IgD-negative memory B cell (primary cell): ENCODE measurements at regions not wholly inside any gene's neighbourhood (a gene's known extent, or its start where the extent isn't known, plus 50 kb on each side); places are given as distances from the start of the nearest gene placed in this dataset.

ENCODE experiments used
- H3K27ac Mint-ChIP-seq, 3 donors: one replicate each; pipeline ENCODE4 v1.8.0; 2020 to 2022; ENCODE audit warnings: mild to moderate bottlenecking in 3 of 3, mixed read lengths in 3 of 3, moderate library complexity in 1 of 3
- H3K27me3 Mint-ChIP-seq: one replicate; pipeline ENCODE4 v1.8.0; 2021; ENCODE audit warnings: mixed read lengths
- H3K36me3 Mint-ChIP-seq: one replicate; pipeline ENCODE4 v1.8.0; 2020; ENCODE audit warnings: mild to moderate bottlenecking, mixed read lengths
- H3K4me1 Mint-ChIP-seq, 3 donors: one replicate each; pipeline ENCODE4 v1.8.0; 2020 to 2022; ENCODE audit warnings: mixed read lengths in 3 of 3, mild to moderate bottlenecking in 1 of 3
- H3K4me3 Mint-ChIP-seq, 4 donors: one replicate each; pipeline ENCODE4 v1.8.0; 2020 to 2022; ENCODE audit warnings: mild to moderate bottlenecking in 4 of 4, mixed read lengths in 4 of 4, moderate library complexity in 3 of 4
- H3K9me3 Mint-ChIP-seq, 3 donors: one replicate each; pipeline ENCODE4 v1.8.0; 2020 to 2021; ENCODE audit warnings: mixed read lengths in 3 of 3, mild to moderate bottlenecking in 1 of 3

DNA sequence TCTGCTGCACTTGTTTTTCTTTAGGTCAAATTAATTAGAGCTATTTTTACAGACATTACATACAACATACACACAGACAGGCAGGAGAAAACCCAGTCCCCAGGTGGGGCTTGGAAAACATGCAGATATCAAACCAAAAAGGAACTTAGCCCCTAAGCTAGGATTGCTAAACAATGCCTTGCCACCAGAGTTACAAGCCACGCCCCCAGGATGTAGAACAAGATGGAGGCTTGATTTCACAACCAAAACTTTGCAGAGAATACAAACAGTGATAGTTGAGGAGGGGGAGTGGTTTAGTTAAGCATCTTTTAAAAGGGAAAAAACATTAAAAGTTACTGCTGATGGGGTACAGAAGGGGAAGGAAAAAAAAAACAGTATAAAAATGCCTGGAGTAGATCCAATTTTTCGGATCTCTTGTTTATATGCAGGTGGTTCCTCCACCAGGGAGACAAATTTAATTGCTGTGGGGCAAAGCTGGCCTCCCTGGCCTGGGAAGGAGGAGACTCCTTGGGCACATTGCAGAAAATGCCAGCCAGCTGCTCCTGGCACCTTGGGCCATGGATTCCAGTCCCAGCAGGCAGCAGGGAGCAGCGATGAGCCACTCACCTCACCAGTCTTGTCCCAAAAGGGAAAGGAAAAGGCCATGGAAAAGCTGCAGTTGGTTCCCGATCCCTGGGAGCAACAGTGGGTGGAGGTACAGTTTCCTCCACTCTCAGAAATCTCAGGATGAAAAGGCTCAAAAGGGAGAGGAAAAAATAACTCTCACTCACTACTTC, 348.4 kb upstream of the REG3G start:
- no peaks in the 10 kb centered on the region for H3K36me3 Mint-ChIP-seq
- H3K27ac Mint-ChIP-seq, result no peak overlapping the region
- H3K4me3 Mint-ChIP-seq, result no peak overlapping the region
- no peaks in the 10 kb centered on the region for H3K9me3 Mint-ChIP-seq
- no peaks in the 10 kb centered on the region for H3K4me1 Mint-ChIP-seq
- no peaks in the 10 kb centered on the region for H3K27me3 Mint-ChIP-seq

DNA sequence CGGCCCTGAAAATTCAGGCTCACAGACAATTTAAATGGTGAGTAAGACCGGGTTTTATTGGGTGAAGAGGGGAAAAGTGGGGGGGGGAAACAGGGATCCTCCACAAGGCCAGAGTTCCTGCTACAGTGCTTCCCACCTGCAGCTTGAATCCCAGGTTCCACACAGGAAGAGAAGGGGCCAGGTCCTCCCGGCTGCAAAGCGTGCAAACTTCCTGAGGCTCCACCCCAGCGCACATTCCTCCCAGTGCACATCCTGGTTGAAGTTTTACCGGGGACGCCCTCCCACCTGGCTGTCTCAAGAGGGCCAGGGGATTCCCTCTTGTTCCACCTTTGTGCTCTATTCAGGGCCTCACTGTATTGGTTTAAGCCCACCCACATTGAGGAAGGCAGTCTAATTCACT, 347.7 kb upstream of the REG3G start:
- Mint-ChIP-seq H3K4me3 (no peak overlapping the region), H3K4me1 (no peaks in the 10 kb centered on the region), H3K36me3 (no peaks in the 10 kb centered on the region), H3K9me3 (no peaks in the 10 kb centered on the region), H3K27ac (no peak overlapping the region), H3K27me3 (no peaks in the 10 kb centered on the region)

DNA sequence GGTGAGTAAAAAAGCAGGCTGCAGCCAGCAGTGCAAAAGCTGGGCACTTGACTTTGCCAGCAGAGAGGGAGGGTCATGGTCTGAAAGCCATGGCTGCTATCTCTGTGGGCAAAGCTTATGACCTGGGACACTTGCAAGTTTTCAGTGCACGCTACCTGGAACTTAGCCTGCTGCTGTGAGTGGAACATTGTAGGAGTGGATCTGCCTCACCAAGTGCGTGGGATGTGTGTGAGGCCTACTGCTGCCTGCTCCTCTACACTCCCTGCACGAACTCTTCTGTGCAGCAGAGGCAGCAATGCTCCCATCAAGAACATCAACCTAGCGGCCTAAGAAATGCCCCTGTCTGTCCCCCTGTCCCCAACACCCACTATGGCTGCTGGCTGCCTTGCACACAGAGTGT, 344.1 kb upstream of the REG3G start:
- no peak overlapping the region for H3K4me3 Mint-ChIP-seq
- no peaks in the 10 kb centered on the region for H3K36me3 Mint-ChIP-seq
- H3K9me3 Mint-ChIP-seq, result peaks cover 3 to 7% (median 4%) of the 10 kb centered on the region in 3 donors
- no peak overlapping the region for H3K27ac Mint-ChIP-seq
- no peaks in the 10 kb centered on the region for H3K27me3 Mint-ChIP-seq
- H3K4me1 Mint-ChIP-seq, result no peaks in the 10 kb centered on the region

DNA sequence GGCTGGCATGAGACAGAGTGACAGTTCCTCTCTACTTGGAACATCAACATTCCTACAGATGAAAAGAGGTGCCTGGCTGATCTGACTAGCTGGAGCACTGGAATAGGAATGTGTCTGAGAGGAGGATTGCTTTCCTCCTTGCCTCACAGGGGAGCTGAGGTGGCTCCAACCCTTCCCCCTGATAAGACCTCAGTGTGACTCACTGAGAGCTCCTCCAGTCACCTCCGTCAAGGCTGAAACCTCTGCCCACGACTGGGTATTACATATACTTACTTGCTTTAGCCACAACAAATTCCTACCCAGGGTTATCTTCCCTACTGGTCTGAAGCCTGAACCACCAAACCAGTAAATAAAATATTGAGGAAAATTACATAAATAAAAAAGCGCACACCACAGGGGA, 342.7 kb upstream of the REG3G start:
- Mint-ChIP-seq H3K36me3 (no peaks in the 10 kb centered on the region), H3K9me3 (peaks cover 6 to 9% (median 7%) of the 10 kb centered on the region in 3 donors), H3K4me1 (no peaks in the 10 kb centered on the region), H3K4me3 (no peak overlapping the region), H3K27me3 (no peaks in the 10 kb centered on the region), H3K27ac (no peak overlapping the region)

DNA sequence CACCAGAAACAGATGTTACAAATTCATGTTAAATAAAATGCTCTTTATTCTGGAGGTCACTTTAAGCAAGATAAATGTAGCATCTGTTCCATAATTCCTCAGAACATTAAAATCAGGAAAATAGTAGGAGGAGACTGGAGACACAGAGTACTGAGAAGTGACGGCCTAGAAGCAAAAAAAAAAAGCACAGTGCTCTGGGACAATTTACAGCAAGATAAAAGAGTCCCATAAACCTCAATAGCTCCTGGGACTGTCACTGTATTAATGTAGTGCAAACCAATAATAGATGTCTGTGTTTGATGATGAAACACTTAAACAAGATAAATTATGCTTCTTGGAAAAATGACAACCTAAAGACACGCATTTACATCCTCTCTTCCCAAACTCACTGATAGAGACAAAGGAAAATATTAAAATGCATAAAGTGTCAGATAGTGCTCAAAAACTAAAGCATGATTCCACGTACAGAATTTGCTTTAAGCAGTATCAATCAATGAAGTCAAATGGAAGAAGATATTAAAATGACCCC, 338.8 kb upstream of the REG3G start:
- Mint-ChIP-seq H3K4me3 (no peak overlapping the region), H3K36me3 (no peaks in the 10 kb centered on the region), H3K27me3 (no peaks in the 10 kb centered on the region), H3K4me1 (no peaks in the 10 kb centered on the region), H3K9me3 (peaks cover 6 to 13% (median 8%) of the 10 kb centered on the region in 3 donors), H3K27ac (no peak overlapping the region)

DNA sequence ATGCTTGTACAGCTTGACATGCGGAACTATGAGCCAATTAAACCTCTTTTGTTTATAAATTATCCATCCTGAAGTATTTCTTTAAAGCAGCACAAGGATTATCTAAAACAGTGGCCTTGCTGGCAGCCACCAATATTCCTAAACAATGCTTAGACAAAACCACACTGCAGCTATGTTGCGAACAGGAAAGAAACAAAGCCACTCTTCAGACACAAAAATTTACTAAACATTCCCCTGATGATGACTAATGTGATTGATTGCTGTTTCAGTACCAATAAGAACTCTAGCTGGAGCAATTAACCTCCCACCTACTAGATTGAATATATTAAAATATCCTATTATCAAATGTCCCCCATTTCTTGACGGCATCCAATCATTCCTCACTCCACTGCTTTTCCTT, 325.8 kb upstream of the REG3G start:
- H3K27ac Mint-ChIP-seq, result no peak overlapping the region
- no peak overlapping the region for H3K4me3 Mint-ChIP-seq
- peaks cover 0 to 3% (median 2%) of the 10 kb centered on the region in 3 donors for H3K9me3 Mint-ChIP-seq
- H3K27me3 Mint-ChIP-seq, result no peaks in the 10 kb centered on the region
- H3K4me1 Mint-ChIP-seq, result no peaks in the 10 kb centered on the region
- H3K36me3 Mint-ChIP-seq, result no peaks in the 10 kb centered on the region

DNA sequence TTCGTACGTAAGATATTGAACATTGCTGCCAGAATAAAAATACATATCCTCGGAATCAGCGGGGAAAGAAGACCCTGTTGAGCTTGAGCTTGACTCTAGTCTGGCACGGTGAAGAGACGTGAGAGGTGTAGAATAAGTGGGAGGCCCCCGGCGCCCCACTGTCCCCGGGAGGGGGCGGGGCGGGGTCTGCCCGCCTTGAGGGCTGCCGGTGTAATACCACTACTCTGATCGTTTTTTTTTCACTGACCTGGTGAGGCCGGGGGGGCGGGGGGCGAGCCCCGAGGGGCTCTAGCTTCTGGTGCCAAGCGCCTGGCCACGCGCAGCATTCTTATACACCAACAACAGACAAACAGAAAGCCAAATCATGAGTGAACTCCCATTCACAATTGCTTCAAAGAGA, 324.0 kb upstream of the REG3G start:
- Mint-ChIP-seq H3K27me3 (no peaks in the 10 kb centered on the region), H3K4me3 (no peak overlapping the region), H3K36me3 (no peaks in the 10 kb centered on the region), H3K4me1 (no peaks in the 10 kb centered on the region), H3K9me3 (peaks cover 0 to 4% (median 3%) of the 10 kb centered on the region in 3 donors), H3K27ac (no peak overlapping the region)

DNA sequence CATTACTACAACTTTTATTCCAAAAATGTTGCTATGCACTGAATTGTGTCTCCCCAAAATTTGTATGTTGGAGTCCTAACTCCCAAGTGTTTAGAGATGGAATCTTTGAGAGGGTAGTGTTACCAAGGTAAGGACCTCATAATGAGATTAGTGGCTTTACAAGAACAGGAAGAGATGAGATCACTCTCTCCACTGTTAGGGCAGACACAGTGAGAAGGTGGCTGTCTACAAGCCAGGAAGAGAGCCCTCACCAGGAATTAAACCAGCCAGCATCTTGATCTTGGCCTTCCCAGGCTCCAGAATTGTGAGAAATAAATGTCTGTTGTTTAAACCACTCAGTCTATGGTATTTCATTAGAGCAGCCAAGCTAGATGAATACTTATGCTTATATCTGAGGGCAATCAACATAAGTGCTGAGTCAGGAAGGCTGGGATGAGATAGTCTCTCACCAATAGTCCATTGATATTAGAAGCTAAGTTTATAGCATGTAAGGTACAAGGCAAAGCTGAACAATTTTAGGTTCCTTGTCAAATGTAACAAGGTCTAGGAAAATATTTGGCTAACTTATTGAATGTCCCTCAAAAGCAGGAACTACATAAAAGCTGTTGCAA, 317.6 kb upstream of the REG3G start:
- no peak overlapping the region for H3K27ac Mint-ChIP-seq
- H3K9me3 Mint-ChIP-seq, result peaks cover 0 to 5% (median 0%) of the 10 kb centered on the region in 3 donors
- H3K4me1 Mint-ChIP-seq, result no peaks in the 10 kb centered on the region
- no peaks in the 10 kb centered on the region for H3K27me3 Mint-ChIP-seq
- no peaks in the 10 kb centered on the region for H3K36me3 Mint-ChIP-seq
- no peak overlapping the region for H3K4me3 Mint-ChIP-seq

DNA sequence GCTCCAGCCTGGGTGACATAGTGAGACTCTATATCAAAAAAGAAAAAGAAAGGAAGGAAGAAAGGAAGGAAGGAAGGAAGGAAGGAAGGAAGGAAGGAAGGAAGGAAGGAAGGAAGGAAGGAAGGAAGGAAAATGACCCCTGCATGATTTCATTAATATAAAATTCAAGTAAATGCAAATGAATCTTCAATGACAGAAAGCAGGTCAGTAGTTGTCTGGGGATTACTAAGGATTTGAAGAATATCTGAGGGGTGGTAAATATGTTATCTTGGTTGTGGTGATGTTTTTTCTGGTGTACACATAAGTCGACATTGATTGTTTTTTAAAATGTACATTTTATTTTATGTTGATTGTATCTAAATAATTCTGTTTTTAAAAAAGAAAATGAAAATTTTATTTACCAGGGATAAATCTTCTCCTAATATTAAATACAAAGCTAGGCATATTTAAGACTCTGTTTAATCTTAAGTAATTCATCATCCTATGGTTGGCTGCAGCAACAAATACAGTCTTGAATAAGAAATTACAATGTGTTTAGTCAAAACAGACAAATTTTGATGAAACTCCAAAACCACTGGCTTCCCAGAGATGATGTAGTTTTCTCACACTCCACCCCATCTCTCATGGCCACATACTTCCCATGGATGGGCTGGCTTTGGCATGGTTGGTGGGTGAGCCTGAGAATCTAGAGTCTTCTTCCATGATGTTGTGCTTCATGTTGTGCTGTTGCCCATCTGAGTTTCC, 314.7 kb upstream of the REG3G start:
- Mint-ChIP-seq H3K27me3 (no peaks in the 10 kb centered on the region), H3K9me3 (peaks cover 0 to 5% (median 0%) of the 10 kb centered on the region in 3 donors), H3K4me3 (no peak overlapping the region), H3K4me1 (no peaks in the 10 kb centered on the region), H3K27ac (no peak overlapping the region), H3K36me3 (no peaks in the 10 kb centered on the region)

DNA sequence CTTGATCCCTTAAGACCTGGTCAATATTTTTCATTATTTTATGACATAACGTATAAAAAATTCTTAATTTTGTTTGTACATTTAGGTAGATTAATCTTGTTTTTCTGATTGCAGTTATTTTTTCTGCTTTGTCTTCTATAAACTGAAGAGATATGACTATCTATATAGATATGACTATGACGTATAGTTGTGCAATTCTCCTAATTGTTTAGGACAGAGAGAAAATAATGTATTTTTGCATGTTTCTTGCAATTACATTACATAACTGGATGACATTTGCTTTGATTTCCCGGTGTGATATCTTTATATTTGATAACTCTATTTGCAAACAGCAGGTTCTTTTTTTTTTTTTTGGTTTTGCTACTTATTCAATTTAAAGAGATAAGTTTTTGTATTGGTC, 310.2 kb upstream of the REG3G start:
- Mint-ChIP-seq H3K4me1 (no peaks in the 10 kb centered on the region), H3K27ac (no peak overlapping the region), H3K9me3 (peaks cover 0 to 8% (median 0%) of the 10 kb centered on the region in 3 donors), H3K4me3 (no peak overlapping the region), H3K36me3 (no peaks in the 10 kb centered on the region), H3K27me3 (no peaks in the 10 kb centered on the region)

DNA sequence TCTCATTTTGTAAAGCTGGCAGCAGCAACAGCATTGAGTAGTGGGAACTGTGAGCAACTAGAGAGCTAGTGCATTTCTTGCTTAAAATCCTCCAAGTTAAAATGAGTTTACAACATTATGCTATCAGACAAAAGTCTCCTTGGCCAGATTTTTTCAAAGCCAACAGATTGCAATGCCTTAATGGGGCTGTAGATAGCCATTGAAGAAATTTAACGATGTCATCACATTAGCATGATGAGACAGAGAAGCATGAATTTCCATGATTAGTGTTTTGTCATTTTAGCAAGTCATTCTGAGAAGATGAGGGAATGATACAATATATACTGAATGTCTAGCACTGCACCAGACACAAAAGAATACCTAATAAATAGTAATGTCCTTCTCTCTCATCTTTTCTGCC, 307.5 kb upstream of the REG3G start:
- H3K27ac Mint-ChIP-seq, result no peak overlapping the region
- H3K36me3 Mint-ChIP-seq, result no peaks in the 10 kb centered on the region
- peaks cover 0 to 5% (median 0%) of the 10 kb centered on the region in 3 donors for H3K9me3 Mint-ChIP-seq
- no peaks in the 10 kb centered on the region for H3K27me3 Mint-ChIP-seq
- H3K4me1 Mint-ChIP-seq, result no peaks in the 10 kb centered on the region
- no peak overlapping the region for H3K4me3 Mint-ChIP-seq

DNA sequence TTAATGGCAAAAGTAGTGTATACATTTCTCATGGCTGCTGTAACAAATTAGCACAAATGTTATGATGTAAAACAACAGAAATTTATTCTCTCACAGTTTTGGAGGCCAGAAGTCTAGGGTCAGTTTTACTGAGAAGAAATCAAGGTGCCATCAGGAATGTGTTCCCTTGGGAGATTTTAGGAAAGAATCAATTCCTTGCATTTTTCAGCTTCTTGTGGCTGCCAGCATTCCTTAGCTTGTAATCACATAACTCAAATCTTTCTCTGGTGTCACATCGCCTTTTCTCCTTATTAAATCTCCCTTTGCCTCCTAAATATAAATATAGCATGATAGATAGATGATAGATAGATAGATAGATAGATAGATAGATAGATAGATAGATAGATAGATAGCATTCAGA, 307.0 kb upstream of the REG3G start:
- H3K27me3 Mint-ChIP-seq, result no peaks in the 10 kb centered on the region
- H3K4me1 Mint-ChIP-seq, result no peaks in the 10 kb centered on the region
- peaks cover 0 to 5% (median 0%) of the 10 kb centered on the region in 3 donors for H3K9me3 Mint-ChIP-seq
- H3K27ac Mint-ChIP-seq, result no peak overlapping the region
- H3K4me3 Mint-ChIP-seq, result no peak overlapping the region
- H3K36me3 Mint-ChIP-seq, result no peaks in the 10 kb centered on the region

DNA sequence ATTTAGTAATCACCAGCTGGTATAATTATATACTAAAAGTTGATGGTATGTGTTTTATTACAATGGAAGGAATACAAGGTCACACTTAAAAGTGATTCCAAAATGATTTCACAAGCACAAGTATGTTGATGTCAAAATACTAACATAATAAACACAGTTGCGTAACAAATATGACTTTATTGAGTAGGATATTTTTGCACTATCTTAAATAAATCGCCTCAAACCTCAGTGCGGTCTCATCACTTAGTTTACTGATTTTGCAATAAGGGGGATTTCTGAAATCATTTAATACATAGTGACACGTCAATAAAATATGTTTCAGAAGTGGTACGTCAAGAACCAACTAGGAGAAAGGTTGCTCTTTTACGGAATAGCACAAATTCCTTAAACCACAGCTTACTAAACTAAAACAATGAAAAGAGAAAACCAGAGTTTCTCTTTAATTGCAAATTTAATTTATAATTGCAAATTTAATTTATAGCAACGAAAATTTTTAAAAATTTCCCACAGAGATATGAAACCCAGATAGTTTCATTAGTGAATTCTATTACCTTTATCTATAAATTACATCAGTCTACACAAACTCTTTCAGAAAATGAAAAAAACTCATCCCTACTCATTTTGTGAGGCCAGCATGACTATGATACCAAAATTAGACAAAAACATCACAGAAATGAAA, 304.0 kb upstream of the REG3G start:
- Mint-ChIP-seq H3K27ac (no peak overlapping the region), H3K27me3 (no peaks in the 10 kb centered on the region), H3K4me3 (no peak overlapping the region), H3K36me3 (no peaks in the 10 kb centered on the region), H3K9me3 (peaks cover 0 to 7% (median 6%) of the 10 kb centered on the region in 3 donors), H3K4me1 (no peaks in the 10 kb centered on the region)

DNA sequence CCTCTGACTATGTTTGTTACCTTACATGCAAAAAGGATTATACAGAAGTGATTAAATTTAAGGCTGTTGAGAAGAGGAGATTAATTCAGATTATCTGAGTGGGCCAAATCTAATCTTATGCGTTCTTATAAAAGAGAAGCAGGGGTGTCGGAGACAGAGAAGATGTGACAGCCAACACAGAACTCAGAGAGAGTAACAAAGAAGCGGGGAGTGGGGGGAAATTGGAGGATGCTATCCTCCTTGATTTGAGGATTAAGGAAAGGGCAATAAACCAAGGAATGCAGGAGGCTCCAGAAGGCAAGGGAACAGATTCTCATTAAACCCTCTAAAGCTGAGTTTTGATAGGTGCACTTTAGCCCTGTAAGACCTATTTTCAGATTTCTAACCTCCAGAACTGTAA, 291.3 kb upstream of the REG3G start:
- Mint-ChIP-seq H3K27me3 (no peaks in the 10 kb centered on the region), H3K27ac (no peak overlapping the region), H3K4me1 (no peaks in the 10 kb centered on the region), H3K36me3 (no peaks in the 10 kb centered on the region), H3K4me3 (no peak overlapping the region), H3K9me3 (peaks cover 4 to 20% (median 6%) of the 10 kb centered on the region in 3 donors)

DNA sequence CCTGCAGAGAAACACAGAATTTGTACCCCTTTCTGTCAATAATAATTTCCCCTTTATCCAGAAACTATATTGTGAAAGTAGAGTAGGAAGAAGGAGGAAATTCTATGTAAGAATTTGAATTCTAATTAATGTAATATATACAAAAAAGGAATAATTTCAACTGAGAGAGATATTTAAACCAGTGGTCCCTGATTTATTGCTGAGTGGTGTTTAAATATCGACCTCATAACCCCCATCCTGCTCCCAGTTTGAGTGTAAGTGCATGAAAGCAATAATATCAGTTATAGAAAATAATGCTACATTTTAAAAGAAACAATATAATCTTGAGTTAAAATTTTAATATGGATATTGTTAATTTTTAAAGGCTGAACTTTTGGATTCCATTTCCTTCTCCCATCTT, 286.2 kb upstream of the REG3G start:
- H3K27ac Mint-ChIP-seq, result no peak overlapping the region
- H3K4me1 Mint-ChIP-seq, result no peaks in the 10 kb centered on the region
- H3K4me3 Mint-ChIP-seq, result no peak overlapping the region
- H3K9me3 Mint-ChIP-seq, result peaks cover 4 to 25% (median 6%) of the 10 kb centered on the region in 3 donors
- no peaks in the 10 kb centered on the region for H3K36me3 Mint-ChIP-seq
- no peaks in the 10 kb centered on the region for H3K27me3 Mint-ChIP-seq
